ENCODE measurements at regions not wholly inside any gene's neighbourhood (a gene's known extent, or its start where the extent isn't known, plus 50 kb on each side); places are given as distances from the start of the nearest gene placed in this dataset.
"Not testable (repeated sequence)": the region's sequence is repeated elsewhere in the genome, so short reads cannot be mapped to it uniquely, and the experiment has no call there.

DNA sequence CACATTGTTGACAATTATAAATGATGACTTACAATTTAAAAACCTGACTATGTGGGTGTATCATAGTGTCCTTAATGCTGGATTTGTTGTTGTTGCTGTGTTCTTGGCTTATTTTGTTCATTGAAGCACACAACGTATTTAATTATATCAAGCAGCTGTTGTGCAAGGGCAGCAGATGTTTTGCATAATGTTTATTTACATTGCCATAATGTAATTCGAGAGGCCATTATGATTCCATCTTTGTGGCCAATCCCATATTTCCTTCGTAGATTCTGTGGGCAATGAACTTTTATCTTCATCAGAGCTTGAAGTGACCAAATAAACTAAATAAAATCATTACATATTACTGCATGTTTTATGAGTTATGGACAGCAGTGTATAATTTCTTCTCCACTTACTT, 422.6 kb upstream of the GALNTL6 start:
- no peak overlapping the region for H3K27ac ChIP-seq (ENCODE audit: low read depth in 1 of 2, low read length in 1 of 2)
- H3K4me1 ChIP-seq (ENCODE audit: control insufficient read depth in 2 of 2, insufficient read depth in 2 of 2, low read length in 2 of 2), result no peaks in the 10 kb centered on the region
- no peaks in the 10 kb centered on the region for H3K36me3 ChIP-seq (ENCODE audit: control insufficient read depth in 2 of 2, insufficient read depth in 2 of 2, low read length in 1 of 2)
- no peaks in the 10 kb centered on the region for H3K27me3 ChIP-seq (ENCODE audit: control insufficient read depth in 2 of 2, insufficient read depth in 1 of 2, low read length in 1 of 2)
- no peak for DNase-seq (ENCODE audit: low read depth in 6 of 9, low spot score in 9 of 9)
- no peaks in the 10 kb centered on the region for H3K9me3 ChIP-seq (ENCODE audit: control insufficient read depth in 2 of 2, insufficient read depth in 1 of 2, low read length in 1 of 2)
- WGBS, result 88% methylated on average over 3 of the region's 3 CpGs
- no peak overlapping the region for H3K4me3 ChIP-seq (ENCODE audit: low read length in 2 of 2)

DNA sequence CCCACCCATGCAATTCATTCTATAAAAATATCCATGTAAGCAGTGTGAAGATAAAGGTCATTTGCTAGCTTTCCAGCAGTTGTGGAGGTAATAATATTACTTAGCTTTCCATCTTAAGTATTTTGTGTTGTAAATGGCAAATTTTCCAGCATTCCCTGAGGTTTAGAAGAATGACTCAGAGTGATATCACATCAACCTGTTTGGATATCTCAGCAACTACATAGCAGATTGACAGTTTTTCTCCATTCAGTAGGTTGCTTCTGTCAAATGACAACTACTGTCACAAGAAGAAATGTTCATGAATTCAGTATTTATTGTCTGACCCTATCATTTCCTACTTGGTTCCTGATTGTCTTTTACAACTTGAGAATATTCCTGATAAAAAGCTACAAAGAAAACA, 434.9 kb upstream of the GALNTL6 start:
- no peaks in the 10 kb centered on the region for H3K4me1 ChIP-seq (ENCODE audit: control insufficient read depth in 2 of 2, insufficient read depth in 2 of 2, low read length in 2 of 2)
- H3K4me3 ChIP-seq (ENCODE audit: low read length in 2 of 2), result no peak overlapping the region
- H3K27me3 ChIP-seq (ENCODE audit: control insufficient read depth in 2 of 2, insufficient read depth in 1 of 2, low read length in 1 of 2), result no peaks in the 10 kb centered on the region
- H3K27ac ChIP-seq (ENCODE audit: low read depth in 1 of 2, low read length in 1 of 2), result no peak overlapping the region
- no peaks in the 10 kb centered on the region for H3K9me3 ChIP-seq (ENCODE audit: control insufficient read depth in 2 of 2, insufficient read depth in 1 of 2, low read length in 1 of 2)
- no peak for DNase-seq (ENCODE audit: low read depth in 6 of 9, low spot score in 9 of 9)
- H3K36me3 ChIP-seq (ENCODE audit: control insufficient read depth in 2 of 2, insufficient read depth in 2 of 2, low read length in 1 of 2), result no peaks in the 10 kb centered on the region

DNA sequence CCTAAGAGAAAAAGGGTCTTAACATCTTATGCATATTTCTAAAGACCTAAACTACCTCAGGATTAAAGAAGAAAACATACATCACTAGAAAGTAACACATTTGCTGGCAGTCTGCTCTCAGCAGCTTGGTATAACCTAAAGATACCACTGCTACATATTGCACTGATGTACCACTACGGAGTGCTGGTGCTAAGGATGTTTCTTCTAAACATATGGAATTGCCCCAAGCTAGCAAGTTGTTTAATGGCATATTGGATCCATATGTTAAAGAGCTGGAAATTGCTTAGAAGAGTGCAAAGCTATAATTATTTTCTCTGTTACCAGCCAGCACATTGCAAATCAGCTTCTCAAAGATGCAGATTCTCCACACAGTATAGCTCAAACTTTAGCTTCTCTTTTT, 436.5 kb upstream of the GALNTL6 start:
- Histone ChIP-seq H3K9me3 (ENCODE audit: control insufficient read depth in 2 of 2, insufficient read depth in 1 of 2, low read length in 1 of 2) (no peaks in the 10 kb centered on the region), H3K4me1 (ENCODE audit: control insufficient read depth in 2 of 2, insufficient read depth in 2 of 2, low read length in 2 of 2) (no peaks in the 10 kb centered on the region), H3K27me3 (ENCODE audit: control insufficient read depth in 2 of 2, insufficient read depth in 1 of 2, low read length in 1 of 2) (no peaks in the 10 kb centered on the region), H3K36me3 (ENCODE audit: control insufficient read depth in 2 of 2, insufficient read depth in 2 of 2, low read length in 1 of 2) (no peaks in the 10 kb centered on the region), H3K4me3 (ENCODE audit: low read length in 2 of 2) (no peak overlapping the region), H3K27ac (ENCODE audit: low read depth in 1 of 2, low read length in 1 of 2) (no peak overlapping the region)
- no peak for DNase-seq (ENCODE audit: low read depth in 6 of 9, low spot score in 9 of 9)
- 94% methylated on average over 1 of the region's 1 CpG for WGBS

DNA sequence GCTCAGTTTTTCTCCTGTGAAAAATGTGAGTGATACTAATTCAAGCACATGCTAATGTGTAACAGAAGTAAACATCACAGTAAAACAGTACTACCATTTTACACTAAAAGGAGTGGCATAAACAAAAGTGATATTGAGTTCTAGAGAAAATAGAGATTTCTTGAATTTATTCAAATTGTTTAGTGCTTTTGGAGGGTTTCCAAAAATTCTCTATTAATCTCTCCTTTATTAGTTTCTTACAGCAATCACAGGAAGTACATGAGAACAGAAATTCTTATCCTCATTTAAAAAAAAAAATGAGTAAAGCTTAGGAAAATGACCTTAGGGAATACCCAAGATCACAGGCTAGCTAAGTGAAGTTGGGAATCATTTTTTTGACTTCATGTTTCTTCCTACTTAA, 459.7 kb upstream of the GALNTL6 start:
- DNase-seq (ENCODE audit: low read depth in 6 of 9, low spot score in 9 of 9), result no peak

DNA sequence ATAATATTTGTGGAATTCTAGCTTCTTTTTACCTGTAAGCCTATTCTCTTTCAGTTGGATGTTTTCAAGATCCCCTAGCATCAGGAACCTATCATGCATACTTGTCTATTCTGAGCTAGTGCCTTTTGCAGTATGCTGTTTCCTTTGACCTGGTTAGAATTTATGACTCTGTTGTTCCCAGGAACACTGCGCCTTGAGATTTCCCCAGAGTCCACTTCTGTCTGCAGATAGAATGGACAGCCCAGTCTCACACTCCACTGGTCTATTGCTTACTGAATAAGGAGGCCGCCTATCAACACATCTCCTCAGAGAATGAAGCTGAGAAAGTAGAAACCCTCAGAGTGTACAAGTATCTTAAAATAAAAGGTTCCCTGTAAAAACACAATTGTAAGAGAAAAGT, 465.1 kb upstream of the GALNTL6 start:
- Histone ChIP-seq H3K27ac (ENCODE audit: low read depth in 1 of 2, low read length in 1 of 2) (no peak overlapping the region), H3K4me1 (ENCODE audit: control insufficient read depth in 2 of 2, insufficient read depth in 2 of 2, low read length in 2 of 2) (no peaks in the 10 kb centered on the region), H3K27me3 (ENCODE audit: control insufficient read depth in 2 of 2, insufficient read depth in 1 of 2, low read length in 1 of 2) (no peaks in the 10 kb centered on the region), H3K4me3 (ENCODE audit: low read length in 2 of 2) (no peak overlapping the region), H3K9me3 (ENCODE audit: control insufficient read depth in 2 of 2, insufficient read depth in 1 of 2, low read length in 1 of 2) (no peaks in the 10 kb centered on the region), H3K36me3 (ENCODE audit: control insufficient read depth in 2 of 2, insufficient read depth in 2 of 2, low read length in 1 of 2) (no peaks in the 10 kb centered on the region)
- WGBS, result 95% methylated on average over 2 of the region's 2 CpGs
- no peak for DNase-seq (ENCODE audit: low read depth in 6 of 9, low spot score in 9 of 9)

More for the DNA sequence above, 459.7 kb upstream of the GALNTL6 start:
- no peaks in the 10 kb centered on the region for H3K27me3 ChIP-seq (ENCODE audit: control insufficient read depth in 2 of 2, insufficient read depth in 1 of 2, low read length in 1 of 2)
- H3K9me3 ChIP-seq (ENCODE audit: control insufficient read depth in 2 of 2, insufficient read depth in 1 of 2, low read length in 1 of 2), result no peaks in the 10 kb centered on the region
- no peaks in the 10 kb centered on the region for H3K4me1 ChIP-seq (ENCODE audit: control insufficient read depth in 2 of 2, insufficient read depth in 2 of 2, low read length in 2 of 2)
- no peak overlapping the region for H3K4me3 ChIP-seq (ENCODE audit: low read length in 2 of 2)
- H3K27ac ChIP-seq (ENCODE audit: low read depth in 1 of 2, low read length in 1 of 2), result no peak overlapping the region
- H3K36me3 ChIP-seq (ENCODE audit: control insufficient read depth in 2 of 2, insufficient read depth in 2 of 2, low read length in 1 of 2), result no peaks in the 10 kb centered on the region

DNA sequence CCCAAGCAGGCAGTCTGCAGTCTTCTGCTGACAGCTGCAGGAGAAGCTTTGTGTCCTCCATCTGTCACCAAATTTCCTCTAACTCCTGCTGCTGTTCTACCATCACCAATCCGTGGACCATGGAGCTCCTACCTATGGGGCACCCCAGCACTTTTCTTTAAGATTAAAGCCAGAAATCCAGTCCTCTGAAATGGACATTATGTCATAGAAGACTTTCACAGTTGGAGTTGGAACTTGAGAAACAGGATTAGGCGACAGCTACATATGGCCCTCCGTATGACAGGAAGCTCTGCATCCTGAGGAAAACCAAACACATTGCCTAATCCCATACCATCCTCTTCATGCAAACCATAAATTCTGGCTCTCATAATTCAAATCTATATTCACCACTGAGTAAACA, 470.6 kb upstream of the GALNTL6 start:
- no peaks in the 10 kb centered on the region for H3K9me3 ChIP-seq (ENCODE audit: control insufficient read depth in 2 of 2, insufficient read depth in 1 of 2, low read length in 1 of 2)
- no peaks in the 10 kb centered on the region for H3K4me1 ChIP-seq (ENCODE audit: control insufficient read depth in 2 of 2, insufficient read depth in 2 of 2, low read length in 2 of 2)
- H3K36me3 ChIP-seq (ENCODE audit: control insufficient read depth in 2 of 2, insufficient read depth in 2 of 2, low read length in 1 of 2), result no peaks in the 10 kb centered on the region
- no peaks in the 10 kb centered on the region for H3K27me3 ChIP-seq (ENCODE audit: control insufficient read depth in 2 of 2, insufficient read depth in 1 of 2, low read length in 1 of 2)
- H3K27ac ChIP-seq (ENCODE audit: low read depth in 1 of 2, low read length in 1 of 2), result no peak overlapping the region
- WGBS, result 37% methylated on average over 3 of the region's 3 CpGs
- H3K4me3 ChIP-seq (ENCODE audit: low read length in 2 of 2), result no peak overlapping the region
- DNase-seq (ENCODE audit: low read depth in 6 of 9, low spot score in 9 of 9), result no peak

DNA sequence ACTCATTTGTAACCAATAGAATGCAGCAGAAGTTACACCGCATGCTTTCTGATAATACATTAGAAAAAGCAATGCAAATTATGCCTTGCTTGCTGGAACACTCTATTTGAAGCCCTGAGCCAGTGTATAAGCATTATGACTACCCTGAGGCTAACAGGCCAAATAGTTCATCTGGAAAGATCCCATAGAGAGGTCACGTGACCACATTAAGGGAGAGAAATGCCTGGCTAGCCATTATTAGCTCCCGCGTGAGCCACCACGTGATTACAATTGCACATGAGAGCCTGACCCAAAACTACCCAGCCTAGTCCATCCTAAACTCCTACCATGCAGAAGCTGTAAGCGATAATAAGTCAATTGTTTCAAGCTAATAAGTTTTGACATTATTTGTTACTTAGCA, 472.9 kb upstream of the GALNTL6 start:
- H3K36me3 ChIP-seq (ENCODE audit: control insufficient read depth in 2 of 2, insufficient read depth in 2 of 2, low read length in 1 of 2), result no peaks in the 10 kb centered on the region
- H3K4me1 ChIP-seq (ENCODE audit: control insufficient read depth in 2 of 2, insufficient read depth in 2 of 2, low read length in 2 of 2), result no peaks in the 10 kb centered on the region
- H3K9me3 ChIP-seq (ENCODE audit: control insufficient read depth in 2 of 2, insufficient read depth in 1 of 2, low read length in 1 of 2), result no peaks in the 10 kb centered on the region
- 95% methylated on average over 6 of the region's 6 CpGs for WGBS
- no peak overlapping the region for H3K27ac ChIP-seq (ENCODE audit: low read depth in 1 of 2, low read length in 1 of 2)
- no peak overlapping the region for H3K4me3 ChIP-seq (ENCODE audit: low read length in 2 of 2)
- H3K27me3 ChIP-seq (ENCODE audit: control insufficient read depth in 2 of 2, insufficient read depth in 1 of 2, low read length in 1 of 2), result no peaks in the 10 kb centered on the region
- no peak for DNase-seq (ENCODE audit: low read depth in 6 of 9, low spot score in 9 of 9)

DNA sequence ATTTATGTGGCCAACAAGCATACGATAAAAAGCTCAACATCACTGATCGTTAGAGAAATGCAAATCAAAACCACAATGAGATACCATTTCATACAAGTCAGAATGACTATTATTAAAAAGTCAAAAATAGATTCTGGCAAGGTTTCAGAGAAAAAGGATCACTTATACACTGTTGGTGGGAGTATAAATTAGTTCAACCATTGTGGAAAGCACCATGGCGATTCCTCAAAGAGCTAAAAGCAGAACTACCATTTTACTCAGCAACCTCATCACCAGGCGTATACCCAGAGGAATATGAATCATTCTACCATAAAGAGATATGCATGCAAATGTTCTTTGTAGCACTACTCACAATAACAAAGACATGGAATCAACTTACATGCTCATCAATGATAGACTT, 478.7 kb upstream of the GALNTL6 start:
- Histone ChIP-seq H3K4me1 (ENCODE audit: control insufficient read depth in 2 of 2, insufficient read depth in 2 of 2, low read length in 2 of 2) (no peaks in the 10 kb centered on the region), H3K4me3 (ENCODE audit: low read length in 2 of 2) (no peak overlapping the region), H3K36me3 (ENCODE audit: control insufficient read depth in 2 of 2, insufficient read depth in 2 of 2, low read length in 1 of 2) (no peaks in the 10 kb centered on the region), H3K27ac (ENCODE audit: low read depth in 1 of 2, low read length in 1 of 2) (no peak overlapping the region), H3K27me3 (ENCODE audit: control insufficient read depth in 2 of 2, insufficient read depth in 1 of 2, low read length in 1 of 2) (no peaks in the 10 kb centered on the region), H3K9me3 (ENCODE audit: control insufficient read depth in 2 of 2, insufficient read depth in 1 of 2, low read length in 1 of 2) (no peaks in the 10 kb centered on the region)
- WGBS, result 85% methylated on average over 4 of the region's 4 CpGs
- no peak for DNase-seq (ENCODE audit: low read depth in 6 of 9, low spot score in 9 of 9)

DNA sequence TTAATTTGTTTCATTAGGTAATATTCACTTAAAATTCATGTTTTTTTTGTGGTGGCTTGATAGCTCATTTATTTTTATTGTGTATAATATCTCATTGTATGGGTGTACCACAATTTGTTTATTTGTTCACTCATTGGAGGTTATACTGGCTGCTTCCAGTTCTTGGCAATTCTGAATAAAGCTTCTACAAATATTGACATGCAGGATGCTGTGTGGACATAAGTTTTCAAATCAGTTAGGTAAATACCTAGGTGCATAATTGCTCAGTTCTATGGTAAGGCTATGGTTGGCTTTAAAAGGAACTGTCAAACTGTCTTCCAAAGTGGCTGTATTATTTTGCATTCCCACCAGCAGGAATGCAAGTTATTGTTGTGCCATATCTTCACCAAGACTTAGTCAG, 504.5 kb upstream of the GALNTL6 start:
- H3K4me1 ChIP-seq (ENCODE audit: control insufficient read depth in 2 of 2, insufficient read depth in 2 of 2, low read length in 2 of 2), result no peaks in the 10 kb centered on the region
- no peaks in the 10 kb centered on the region for H3K36me3 ChIP-seq (ENCODE audit: control insufficient read depth in 2 of 2, insufficient read depth in 2 of 2, low read length in 1 of 2)
- H3K4me3 ChIP-seq (ENCODE audit: low read length in 2 of 2), result no peak overlapping the region
- H3K27me3 ChIP-seq (ENCODE audit: control insufficient read depth in 2 of 2, insufficient read depth in 1 of 2, low read length in 1 of 2), result no peaks in the 10 kb centered on the region
- H3K27ac ChIP-seq (ENCODE audit: low read depth in 1 of 2, low read length in 1 of 2), result no peak overlapping the region
- no peaks in the 10 kb centered on the region for H3K9me3 ChIP-seq (ENCODE audit: control insufficient read depth in 2 of 2, insufficient read depth in 1 of 2, low read length in 1 of 2)
- no peak for DNase-seq (ENCODE audit: low read depth in 6 of 9, low spot score in 9 of 9)

DNA sequence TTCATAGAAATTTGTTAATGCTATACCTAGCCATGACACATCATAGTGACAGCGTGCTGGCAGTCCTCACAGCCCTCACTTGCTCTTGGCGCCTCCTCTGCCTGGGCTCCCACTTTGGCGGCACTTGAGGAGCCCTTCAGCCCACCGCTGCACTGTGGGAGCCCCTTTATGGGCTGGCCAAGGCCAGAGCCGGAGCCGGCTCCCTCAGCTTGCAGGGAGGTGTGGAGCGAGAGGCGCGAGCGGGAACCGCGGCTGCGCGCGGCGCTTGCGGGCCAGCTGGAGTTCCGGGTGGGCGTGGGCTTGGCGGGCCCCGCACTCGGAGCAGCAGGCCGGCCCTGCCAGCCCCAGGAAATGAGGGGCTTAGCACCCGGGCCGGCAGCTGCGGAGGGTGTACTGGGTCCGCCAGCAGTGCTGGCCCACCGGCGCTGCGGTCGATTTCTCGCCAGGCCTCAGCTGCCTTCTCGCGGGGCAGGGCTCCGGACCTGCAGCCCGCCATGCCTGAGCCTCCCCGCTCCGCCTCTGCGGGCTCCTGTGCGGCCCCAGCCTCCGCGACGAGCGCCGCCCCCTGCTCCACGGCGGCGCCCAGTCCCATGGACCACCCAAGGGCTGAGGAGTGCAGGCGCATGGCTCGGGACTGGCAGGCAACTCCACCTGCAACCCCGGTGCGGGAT, 515.0 kb upstream of the GALNTL6 start:
- 97% methylated on average over 52 of the region's 52 CpGs for WGBS
- not testable (repeated sequence) for H3K36me3 ChIP-seq (ENCODE audit: control insufficient read depth in 2 of 2, insufficient read depth in 2 of 2, low read length in 1 of 2); H3K27ac ChIP-seq (ENCODE audit: low read depth in 1 of 2, low read length in 1 of 2); H3K4me3 ChIP-seq (ENCODE audit: low read length in 2 of 2); H3K9me3 ChIP-seq (ENCODE audit: control insufficient read depth in 2 of 2, insufficient read depth in 1 of 2, low read length in 1 of 2); H3K27me3 ChIP-seq (ENCODE audit: control insufficient read depth in 2 of 2, insufficient read depth in 1 of 2, low read length in 1 of 2); H3K4me1 ChIP-seq (ENCODE audit: control insufficient read depth in 2 of 2, insufficient read depth in 2 of 2, low read length in 2 of 2); DNase-seq (ENCODE audit: low read depth in 6 of 9, low spot score in 9 of 9)

Measured in thymus (tissue), 11 donors.